ENCODE measurements at regions not wholly inside any gene's neighbourhood (a gene's known extent, or its start where the extent isn't known, plus 50 kb on each side); places are given as distances from the start of the nearest gene placed in this dataset.
"Not testable (repeated sequence)": the region's sequence is repeated elsewhere in the genome, so short reads cannot be mapped to it uniquely, and the experiment has no call there.

DNA sequence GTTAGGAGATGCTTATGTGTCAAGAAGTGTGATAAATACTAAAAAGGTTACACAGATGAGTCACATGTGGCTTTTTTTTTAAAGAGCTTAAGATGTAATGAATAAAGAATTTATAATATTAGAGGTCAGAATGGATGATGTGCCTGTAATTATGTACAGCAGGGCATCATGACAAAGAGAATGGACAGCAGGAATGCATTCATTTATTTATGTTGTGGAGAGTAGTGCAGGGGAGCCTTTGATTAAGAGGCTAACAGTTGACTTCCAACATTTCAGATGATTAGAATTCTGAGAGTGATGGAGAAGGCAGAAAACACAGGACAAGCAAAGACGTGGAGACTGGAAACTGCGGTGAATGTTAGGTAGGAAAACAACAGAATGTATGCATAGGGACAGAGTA is 691.4 kb upstream of the POM121L12 start:
- Mint-ChIP-seq H3K4me1 (ENCODE audit: low read depth, unreplicated experiment) (no peaks in the 10 kb centered on the region), H3K36me3 (ENCODE audit: insufficient read depth, unreplicated experiment) (no peaks in the 10 kb centered on the region), H3K27me3 (ENCODE audit: unreplicated experiment) (no peaks in the 10 kb centered on the region), H3K9me3 (ENCODE audit: low read depth, unreplicated experiment) (peaks cover 21% of the 10 kb centered on the region), H3K4me3 (ENCODE audit: low read depth, unreplicated experiment) (no peak overlapping the region), H3K27ac (ENCODE audit: unreplicated experiment) (no peak overlapping the region)
- intact Hi-C loops (cut with micrococcal nuclease; ENCODE audit: unreplicated experiment) = no loop called here
- no peak for DNase-seq
- no TSS peak for BruUV-seq (replicated peaks)
- TF ChIP-seq, protein P1, sequence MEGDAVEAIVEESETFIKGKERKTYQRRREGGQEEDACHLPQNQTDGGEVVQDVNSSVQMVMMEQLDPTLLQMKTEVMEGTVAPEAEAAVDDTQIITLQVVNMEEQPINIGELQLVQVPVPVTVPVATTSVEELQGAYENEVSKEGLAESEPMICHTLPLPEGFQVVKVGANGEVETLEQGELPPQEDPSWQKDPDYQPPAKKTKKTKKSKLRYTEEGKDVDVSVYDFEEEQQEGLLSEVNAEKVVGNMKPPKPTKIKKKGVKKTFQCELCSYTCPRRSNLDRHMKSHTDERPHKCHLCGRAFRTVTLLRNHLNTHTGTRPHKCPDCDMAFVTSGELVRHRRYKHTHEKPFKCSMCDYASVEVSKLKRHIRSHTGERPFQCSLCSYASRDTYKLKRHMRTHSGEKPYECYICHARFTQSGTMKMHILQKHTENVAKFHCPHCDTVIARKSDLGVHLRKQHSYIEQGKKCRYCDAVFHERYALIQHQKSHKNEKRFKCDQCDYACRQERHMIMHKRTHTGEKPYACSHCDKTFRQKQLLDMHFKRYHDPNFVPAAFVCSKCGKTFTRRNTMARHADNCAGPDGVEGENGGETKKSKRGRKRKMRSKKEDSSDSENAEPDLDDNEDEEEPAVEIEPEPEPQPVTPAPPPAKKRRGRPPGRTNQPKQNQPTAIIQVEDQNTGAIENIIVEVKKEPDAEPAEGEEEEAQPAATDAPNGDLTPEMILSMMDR (IDR thresholded peaks at IDR 0.05; ENCODE audit: unreplicated experiment) = no peak
- CTCF ChIA-PET = no interaction called here

DNA sequence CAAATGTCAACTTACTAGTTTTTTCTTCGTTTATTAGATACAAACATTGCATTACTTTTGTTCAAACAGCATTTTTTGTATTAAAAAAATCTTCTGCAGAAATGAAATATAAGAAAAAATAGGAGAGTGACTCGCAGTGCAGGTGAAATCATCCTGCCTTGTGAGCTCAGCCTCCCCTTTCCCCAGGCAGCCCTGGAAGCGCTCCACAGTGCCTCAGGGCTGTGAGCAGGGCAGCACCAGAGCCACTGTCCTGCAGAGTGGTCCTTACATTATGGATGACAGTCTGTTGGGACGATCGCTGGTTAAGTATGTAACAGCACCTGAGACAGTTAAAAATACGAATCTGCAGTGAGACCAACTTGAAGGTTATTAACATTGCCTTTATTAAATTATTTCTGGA is 695.4 kb upstream of the POM121L12 start:
- peaks cover 19% of the 10 kb centered on the region for H3K9me3 Mint-ChIP-seq (ENCODE audit: low read depth, unreplicated experiment)
- intact Hi-C loops (cut with micrococcal nuclease; ENCODE audit: unreplicated experiment) = no loop called here
- no peaks in the 10 kb centered on the region for H3K27me3 Mint-ChIP-seq (ENCODE audit: unreplicated experiment)
- H3K4me3 Mint-ChIP-seq (ENCODE audit: low read depth, unreplicated experiment) = no peak overlapping the region
- CTCF ChIA-PET = no interaction called here
- H3K36me3 Mint-ChIP-seq (ENCODE audit: insufficient read depth, unreplicated experiment) = no peaks in the 10 kb centered on the region
- H3K27ac Mint-ChIP-seq (ENCODE audit: unreplicated experiment) = no peak overlapping the region
- DNase-seq = no peak
- no TSS peak for BruUV-seq (replicated peaks)
- no peaks in the 10 kb centered on the region for H3K4me1 Mint-ChIP-seq (ENCODE audit: low read depth, unreplicated experiment)
- TF ChIP-seq, protein P1 (IDR thresholded peaks at IDR 0.05; ENCODE audit: unreplicated experiment) = no peak

DNA sequence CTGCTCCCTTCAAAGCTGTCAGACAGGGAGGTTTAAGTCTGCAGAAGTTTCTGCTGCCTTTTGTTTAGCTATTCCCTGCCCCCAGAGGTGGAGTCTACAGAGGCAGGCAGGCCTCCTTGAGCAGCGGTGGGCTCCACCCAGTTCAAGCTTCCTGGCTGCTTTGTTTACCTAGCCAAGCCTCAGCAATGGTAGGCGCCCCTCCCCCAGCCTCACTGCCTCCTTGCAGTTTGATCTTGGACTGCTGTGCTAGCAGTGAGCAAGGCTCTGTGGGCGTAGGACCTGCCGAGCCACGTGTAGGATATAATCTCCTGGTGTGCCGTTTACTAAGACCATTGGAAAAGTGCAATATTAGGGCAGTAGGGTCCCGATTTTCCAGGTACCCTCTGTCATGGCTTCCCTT is 707.1 kb upstream of the POM121L12 start:
- H3K4me3 Mint-ChIP-seq (ENCODE audit: low read depth, unreplicated experiment); H3K27me3 Mint-ChIP-seq (ENCODE audit: unreplicated experiment); H3K36me3 Mint-ChIP-seq (ENCODE audit: insufficient read depth, unreplicated experiment); DNase-seq; BruUV-seq (replicated peaks); CTCF ChIA-PET; H3K27ac Mint-ChIP-seq (ENCODE audit: unreplicated experiment); H3K4me1 Mint-ChIP-seq (ENCODE audit: low read depth, unreplicated experiment); intact Hi-C loops (cut with micrococcal nuclease; ENCODE audit: unreplicated experiment): not testable (repeated sequence)
- H3K9me3 Mint-ChIP-seq (ENCODE audit: low read depth, unreplicated experiment) = peaks cover 13% of the 10 kb centered on the region

DNA sequence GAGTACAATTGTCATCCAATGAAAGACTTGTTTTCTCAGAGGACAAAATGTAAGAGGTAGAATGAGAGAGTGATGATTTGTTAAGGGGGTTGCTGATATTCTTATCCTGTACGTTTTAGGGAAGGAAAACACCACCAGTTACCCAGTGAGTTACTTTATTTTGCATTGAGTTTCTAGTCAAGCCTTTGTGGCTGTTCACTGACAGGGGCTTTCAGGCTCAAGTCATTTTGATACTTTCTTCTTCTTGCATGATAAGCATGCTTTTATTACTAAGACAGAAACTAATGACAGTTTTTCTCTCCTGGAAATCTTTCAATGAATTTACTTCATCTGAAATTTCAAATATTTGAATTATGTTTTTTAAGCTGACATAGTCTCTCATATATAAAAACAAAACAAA is 710.2 kb upstream of the POM121L12 start:
- CTCF ChIA-PET = no interaction called here
- Mint-ChIP-seq H3K36me3 (ENCODE audit: insufficient read depth, unreplicated experiment) (no peaks in the 10 kb centered on the region), H3K9me3 (ENCODE audit: low read depth, unreplicated experiment) (peaks cover 24% of the 10 kb centered on the region), H3K27ac (ENCODE audit: unreplicated experiment) (no peak overlapping the region), H3K27me3 (ENCODE audit: unreplicated experiment) (no peaks in the 10 kb centered on the region), H3K4me1 (ENCODE audit: low read depth, unreplicated experiment) (no peaks in the 10 kb centered on the region), H3K4me3 (ENCODE audit: low read depth, unreplicated experiment) (no peak overlapping the region)
- no peak for DNase-seq
- TF ChIP-seq, protein P1 (IDR thresholded peaks at IDR 0.05; ENCODE audit: unreplicated experiment) = no peak
- no TSS peak for BruUV-seq (replicated peaks)
- intact Hi-C loops (cut with micrococcal nuclease; ENCODE audit: unreplicated experiment) = no loop called here

DNA sequence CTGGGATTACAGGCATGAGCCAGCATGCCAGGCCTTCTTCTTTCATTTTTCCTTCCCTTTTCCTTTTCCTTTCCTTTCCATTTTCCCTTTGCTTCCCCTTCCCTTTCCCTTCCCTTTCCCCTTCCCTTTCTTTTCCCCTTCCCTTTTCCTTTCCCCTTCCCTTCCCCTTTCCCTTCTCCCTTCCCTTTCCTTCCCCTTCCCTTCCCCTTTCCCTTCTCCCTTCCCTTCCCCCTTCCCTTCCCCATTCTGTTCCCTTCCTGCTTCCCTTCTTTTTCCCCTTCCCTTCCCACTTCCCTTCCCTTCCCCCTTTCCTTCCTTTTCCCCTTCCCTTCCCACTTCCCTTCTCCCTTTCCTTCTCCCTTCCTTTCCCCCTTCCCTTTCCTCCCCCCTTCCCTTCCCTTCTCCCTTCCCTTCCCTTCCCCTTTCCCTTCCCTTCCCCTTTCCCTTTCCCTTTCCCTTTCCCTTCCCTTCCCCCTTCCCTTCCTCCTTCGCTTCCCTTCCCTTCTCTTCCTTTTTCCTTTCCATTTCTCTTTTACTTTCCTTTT is 712.2 kb upstream of the POM121L12 start:
- CTCF ChIA-PET = no interaction called here
- no peak overlapping the region for H3K27ac Mint-ChIP-seq (ENCODE audit: unreplicated experiment)
- TF ChIP-seq, protein P1 (IDR thresholded peaks at IDR 0.05; ENCODE audit: unreplicated experiment) = no peak
- H3K27me3 Mint-ChIP-seq (ENCODE audit: unreplicated experiment) = no peaks in the 10 kb centered on the region
- BruUV-seq (replicated peaks) = no TSS peak
- H3K9me3 Mint-ChIP-seq (ENCODE audit: low read depth, unreplicated experiment) = peaks cover 25% of the 10 kb centered on the region
- intact Hi-C loops (cut with micrococcal nuclease; ENCODE audit: unreplicated experiment) = no loop called here
- DNase-seq = no peak
- H3K36me3 Mint-ChIP-seq (ENCODE audit: insufficient read depth, unreplicated experiment) = no peaks in the 10 kb centered on the region
- no peaks in the 10 kb centered on the region for H3K4me1 Mint-ChIP-seq (ENCODE audit: low read depth, unreplicated experiment)
- no peak overlapping the region for H3K4me3 Mint-ChIP-seq (ENCODE audit: low read depth, unreplicated experiment)

Data from Calu3 (cell line).